NB4 (cell line): ENCODE measurements at regions not wholly inside any gene's neighbourhood (a gene's known extent, or its start where the extent isn't known, plus 50 kb on each side); places are given as distances from the start of the nearest gene placed in this dataset.

Source experiments
- CTCF ChIP-seq: IDR thresholded peaks from one replicate; pipeline ENCODE4 v1.5.1; 2012; ENCODE audit warnings: low read depth, low read length
- MAX ChIP-seq: IDR thresholded peaks from 2 replicates; pipeline ENCODE4 v1.6.1; 2011; ENCODE audit warnings: low read depth, low read length
- MYC ChIP-seq: IDR thresholded peaks from 2 replicates; pipeline ENCODE4 v1.6.1; 2011; ENCODE audit warnings: low read depth, low read length
- POLR2A ChIP-seq: IDR thresholded peaks from 2 replicates; pipeline ENCODE4 v1.6.1; 2011; ENCODE audit warnings: mild to moderate bottlenecking; ENCODE audit not compliant: insufficient read length; ENCODE audit errors: extremely low read depth

DNA sequence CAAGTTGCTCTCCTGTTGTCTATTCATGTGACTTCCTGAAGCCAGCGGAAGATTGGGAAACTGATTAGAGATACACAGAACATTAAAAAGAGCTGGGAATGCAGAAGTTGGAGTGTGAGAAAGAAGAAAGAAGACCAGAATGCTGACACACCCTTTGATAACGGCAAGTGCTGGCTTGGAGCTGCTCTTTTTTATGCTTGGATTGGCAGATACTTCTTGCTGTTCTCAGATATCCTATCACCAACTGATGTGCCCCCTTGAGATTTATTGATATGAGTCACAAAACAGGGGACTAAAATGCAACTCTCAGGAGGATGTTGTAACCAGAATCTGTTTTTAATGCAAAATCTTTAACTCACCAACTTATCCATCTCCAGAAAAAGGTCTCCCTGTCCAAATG, 56.0 kb upstream of the ASTN2 start:
- TF ChIP-seq CTCF (no peak), MAX (no peak), POLR2A (no peak), MYC (no peak)
